WTC11 (cell line): ENCODE measurements at regions not wholly inside any gene's neighbourhood (a gene's known extent, or its start where the extent isn't known, plus 50 kb on each side); places are given as distances from the start of the nearest gene placed in this dataset.
"Not testable (repeated sequence)": the region's sequence is repeated elsewhere in the genome, so short reads cannot be mapped to it uniquely, and the experiment has no call there.

Source experiments
- ATAC-seq: fragments of 200-7000 bp; cut with Tn5 transposase; 2 replicates; pipeline ENCODE4 v1.10.0; 2021; ENCODE audit warnings: mild to moderate bottlenecking, moderate library complexity
- CTCF ChIA-PET: fragments of 300-600 bp; sonication (Branson Sonifier 250); formaldehyde crosslinking; loops from one replicate; lab custom pipeline; 2021; ENCODE audit warnings: antibody characterized with exemption; lab: Charles Lee
- POLR2A ChIA-PET: fragments of 350-600 bp; sonication (Branson Sonifier 250); formaldehyde crosslinking; loops from one replicate; lab custom pipeline; 2021; ENCODE audit warnings: antibody characterized with exemption; lab: Charles Lee
- DNase-seq: peaks from one replicate; pipeline ENCODE4 v3.0.0; 2021; ENCODE audit warnings: low spot score
- H3K27ac Mint-ChIP-seq: 2 replicates; pipeline ENCODE4 v1.8.0; 2021; ENCODE audit warnings: mixed read lengths
- H3K27me3 Mint-ChIP-seq: 2 replicates; pipeline ENCODE4 v1.8.0; 2021; ENCODE audit warnings: low read depth, mild to moderate bottlenecking, moderate library complexity, mixed read lengths
- H3K36me3 Mint-ChIP-seq: 2 replicates; pipeline ENCODE4 v1.8.0; 2021; ENCODE audit warnings: mixed read lengths
- H3K4me1 Mint-ChIP-seq: 2 replicates; pipeline ENCODE4 v1.8.0; 2022; ENCODE audit warnings: mixed read lengths
- H3K4me3 Mint-ChIP-seq: 2 replicates; pipeline ENCODE4 v1.8.0; 2021; ENCODE audit warnings: mild to moderate bottlenecking, moderate library complexity, mixed read lengths
- H3K9me3 Mint-ChIP-seq: 2 replicates; pipeline ENCODE4 v1.8.0; 2021; ENCODE audit warnings: mixed read lengths
- CREB1 ChIP-seq: sonication (generic); formaldehyde crosslinking; IDR thresholded peaks from 2 replicates; pipeline ENCODE4 v1.8.0; 2023; ENCODE audit warnings: mild to moderate bottlenecking, missing genetic modification reagents
- EMX1 ChIP-seq: fragments of 250-450 bp; sonication (Bioruptor Pico); IDR thresholded peaks from 2 replicates; pipeline ENCODE4 v1.8.0; 2021; ENCODE audit warnings: mild to moderate bottlenecking
- ETV6 ChIP-seq: sonication (generic); formaldehyde crosslinking; IDR thresholded peaks from 2 replicates; pipeline ENCODE4 v1.8.1; 2022; ENCODE audit warnings: mild to moderate bottlenecking, missing genetic modification reagents
- HMGA2 ChIP-seq: fragments of 250-450 bp; sonication (Bioruptor Pico); IDR thresholded peaks from 2 replicates; pipeline ENCODE4 v1.4.0; 2021; ENCODE audit warnings: mild to moderate bottlenecking, moderate library complexity
- MYBL2 ChIP-seq: sonication (generic); formaldehyde crosslinking; IDR thresholded peaks from 2 replicates; pipeline ENCODE4 v1.8.1; 2023; ENCODE audit warnings: mild to moderate bottlenecking, moderate library complexity, missing genetic modification reagents
- NR3C1 ChIP-seq: sonication (generic); formaldehyde crosslinking; conservative IDR thresholded peaks from 2 replicates; pipeline ENCODE4 v1.8.1; 2023; ENCODE audit warnings: low read depth, mild to moderate bottlenecking, missing genetic modification reagents
- TEAD4 ChIP-seq: sonication (generic); formaldehyde crosslinking; IDR thresholded peaks from 2 replicates; pipeline ENCODE4 v1.8.0; 2022; ENCODE audit warnings: mild to moderate bottlenecking, missing genetic modification reagents
- ZNF138 ChIP-seq: sonication (generic); formaldehyde crosslinking; conservative IDR thresholded peaks from 2 replicates; pipeline ENCODE4 v1.8.1; 2022; ENCODE audit warnings: mild to moderate bottlenecking, moderate library complexity, missing genetic modification reagents
- ZNF263 ChIP-seq: sonication (generic); formaldehyde crosslinking; IDR thresholded peaks from 2 replicates; pipeline ENCODE4 v1.8.1; 2022; ENCODE audit warnings: low read depth, mild to moderate bottlenecking, moderate library complexity, missing genetic modification reagents
- ZNF317 ChIP-seq: sonication (generic); formaldehyde crosslinking; IDR thresholded peaks from 2 replicates; pipeline ENCODE4 v1.8.1; 2023; ENCODE audit warnings: low read depth, mild to moderate bottlenecking, moderate library complexity, missing genetic modification reagents, borderline replicate concordance
- ZNF396 ChIP-seq: fragments of 250-450 bp; sonication (Bioruptor Pico); IDR thresholded peaks from 2 replicates; pipeline ENCODE4 v1.8.0; 2021; ENCODE audit warnings: mild to moderate bottlenecking, moderate library complexity, borderline replicate concordance
- ZNF423 ChIP-seq: fragments of 250-450 bp; sonication (Bioruptor Pico); IDR thresholded peaks from 2 replicates; pipeline ENCODE4 v2.1.2; 2022; ENCODE audit warnings: mild to moderate bottlenecking, moderate library complexity
- ZSCAN18 ChIP-seq: fragments of 250-450 bp; sonication (Bioruptor Pico); IDR thresholded peaks from 2 replicates; pipeline ENCODE4 v2.1.2; 2022; ENCODE audit warnings: mild to moderate bottlenecking, moderate library complexity

GRCh38 chr2:37752766-37753165 lies 81.3 kb upstream of the CDC42EP3 start (continued):
- TF ChIP-seq ETV6 (CRISPR knock-in tag): no peak
- no peak for TF ChIP-seq ZNF138 (CRISPR knock-in tag)
- TF ChIP-seq ZNF263 (CRISPR knock-in tag): no peak
- TF ChIP-seq NR3C1 (CRISPR knock-in tag): no peak
- no peak for TF ChIP-seq ZNF317 (CRISPR knock-in tag)
- no peak for TF ChIP-seq CREB1 (CRISPR knock-in tag)
- no peak for TF ChIP-seq TEAD4 (CRISPR knock-in tag)
- TF ChIP-seq, all 79 proteins: peak for 0

GRCh38 chr2:37753758-37754157 lies 82.3 kb upstream of the CDC42EP3 start:
- no peak overlapping the region for H3K4me3 Mint-ChIP-seq

GRCh38 chr2:37755961-37756559 lies 84.6 kb upstream of the CDC42EP3 start:
- H3K36me3 Mint-ChIP-seq, H3K4me1 Mint-ChIP-seq, H3K4me3 Mint-ChIP-seq, POLR2A ChIA-PET, CTCF ChIA-PET, H3K27me3 Mint-ChIP-seq, H3K27ac Mint-ChIP-seq, ATAC-seq, DNase-seq, H3K9me3 Mint-ChIP-seq: not testable (repeated sequence)

More at GRCh38 chr2:37753758-37754157, 82.3 kb upstream of the CDC42EP3 start:
- peaks cover 6% of the 10 kb centered on the region for H3K4me1 Mint-ChIP-seq
- ChIA-PET POLR2A (no interaction called here), CTCF (no interaction called here)
- ATAC-seq (no peak), DNase-seq (no peak)
- no peak for TF ChIP-seq ZSCAN18 (CRISPR knock-in tag)
- no peak for TF ChIP-seq HMGA2
- TF ChIP-seq ZNF423 (CRISPR knock-in tag): no peak
- TF ChIP-seq EMX1: no peak
- no peak for TF ChIP-seq ZNF396
- TF ChIP-seq MYBL2 (CRISPR knock-in tag): no peak
- H3K27me3 Mint-ChIP-seq: no peaks in the 10 kb centered on the region
- no peaks in the 10 kb centered on the region for H3K36me3 Mint-ChIP-seq
- no peak overlapping the region for H3K27ac Mint-ChIP-seq
- H3K9me3 Mint-ChIP-seq: no peaks in the 10 kb centered on the region

GRCh38 chr2:37757456-37757855 lies 86.0 kb upstream of the CDC42EP3 start:
- H3K27ac Mint-ChIP-seq, CTCF ChIA-PET, ATAC-seq, H3K27me3 Mint-ChIP-seq, H3K4me1 Mint-ChIP-seq, DNase-seq, H3K9me3 Mint-ChIP-seq, H3K36me3 Mint-ChIP-seq, POLR2A ChIA-PET, H3K4me3 Mint-ChIP-seq: not testable (repeated sequence)

GRCh38 chr2:37758141-37758601 lies 86.7 kb upstream of the CDC42EP3 start:
- not testable (repeated sequence) for H3K27ac Mint-ChIP-seq

GRCh38 chr2:37759989-37760388 lies 88.5 kb upstream of the CDC42EP3 start:
- DNase-seq, ATAC-seq, H3K4me1 Mint-ChIP-seq, POLR2A ChIA-PET, H3K9me3 Mint-ChIP-seq, H3K27ac Mint-ChIP-seq, H3K36me3 Mint-ChIP-seq, H3K27me3 Mint-ChIP-seq, H3K4me3 Mint-ChIP-seq, CTCF ChIA-PET: not testable (repeated sequence)

More at GRCh38 chr2:37758141-37758601, 86.7 kb upstream of the CDC42EP3 start:
- H3K4me3 Mint-ChIP-seq, POLR2A ChIA-PET, CTCF ChIA-PET, DNase-seq, H3K36me3 Mint-ChIP-seq, H3K4me1 Mint-ChIP-seq, H3K27me3 Mint-ChIP-seq, H3K9me3 Mint-ChIP-seq: not testable (repeated sequence)
- ATAC-seq: peak; percentile 44
